ENCODE measurements at regions not wholly inside any gene's neighbourhood (a gene's known extent, or its start where the extent isn't known, plus 50 kb on each side); places are given as distances from the start of the nearest gene placed in this dataset.

DNA sequence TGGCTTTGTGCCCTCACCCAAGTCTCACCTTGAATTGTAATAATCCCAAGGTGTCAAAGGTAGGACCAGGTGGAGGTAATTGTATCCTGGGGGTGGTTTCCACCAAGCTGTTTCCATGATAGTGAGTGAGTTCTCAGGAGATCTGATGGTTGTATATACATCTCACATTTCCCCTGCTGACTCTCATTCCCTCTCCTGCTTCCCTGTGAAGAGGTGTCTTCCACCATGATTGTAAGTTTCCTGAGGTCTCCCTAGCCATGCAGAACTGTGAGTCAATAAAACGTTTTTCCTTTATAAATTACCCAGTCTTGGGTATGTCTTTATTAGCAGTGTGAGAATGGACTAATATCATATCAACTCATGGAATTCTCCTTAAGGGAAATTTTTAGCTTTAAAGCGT, 302.6 kb downstream of the LIG4 start:
- DNase-seq (ENCODE audit: low read depth), result no peak

DNA sequence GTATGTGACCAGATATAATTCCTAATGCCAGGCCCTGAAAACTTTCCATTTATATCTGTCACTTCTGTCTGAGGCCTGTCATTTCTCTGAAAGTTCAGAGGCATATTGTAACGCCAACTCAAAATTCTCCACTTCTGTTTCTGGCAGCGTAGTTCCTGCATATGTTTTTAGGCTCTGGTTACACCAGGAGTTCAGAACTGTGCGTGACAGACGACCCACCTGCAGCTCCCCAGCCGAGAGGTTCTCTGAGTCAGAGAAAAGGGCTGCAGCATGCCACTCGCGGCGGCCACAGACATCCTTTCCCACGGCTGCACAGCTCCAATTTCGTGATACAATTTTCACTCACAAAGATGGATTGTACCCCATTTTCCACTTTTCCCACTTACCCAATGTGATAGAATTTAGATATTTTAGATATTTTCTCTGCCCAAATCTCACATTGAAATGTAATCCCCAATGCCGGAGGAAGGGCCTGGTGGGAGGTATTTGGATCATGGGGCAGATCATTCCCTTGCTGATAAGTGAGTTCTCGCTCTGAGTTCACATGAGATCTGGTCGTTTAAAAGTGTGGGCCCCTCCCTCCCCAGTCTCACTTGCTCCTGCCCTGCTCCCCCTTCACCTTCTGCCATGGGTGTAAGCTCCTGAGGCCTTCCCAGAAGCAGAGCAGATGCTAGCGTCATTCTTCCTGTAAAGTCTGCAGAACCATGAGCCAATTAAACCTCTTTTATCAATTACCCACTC, 308.1 kb downstream of the LIG4 start:
- no peak for DNase-seq (ENCODE audit: low read depth)

DNA sequence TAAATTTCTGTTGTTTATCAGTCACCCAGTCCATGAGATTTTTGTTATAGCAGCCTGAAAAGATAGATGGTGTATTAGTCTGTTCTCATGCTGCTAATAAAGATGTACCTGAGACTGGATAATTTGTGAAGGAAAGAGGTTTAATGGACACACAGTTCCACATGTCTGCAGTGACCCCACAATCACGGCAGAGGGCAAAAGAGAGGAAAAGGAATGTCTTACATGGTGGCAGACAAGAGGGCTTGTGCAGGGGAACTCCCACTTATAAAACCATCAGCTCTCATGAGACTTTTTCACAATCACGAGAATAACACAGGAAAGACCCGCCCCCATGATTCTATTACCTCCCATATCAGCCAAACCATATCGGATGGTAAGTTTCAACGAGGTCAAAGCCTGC, 309.2 kb downstream of the LIG4 start:
- DNase-seq (ENCODE audit: low read depth), result no peak

DNA sequence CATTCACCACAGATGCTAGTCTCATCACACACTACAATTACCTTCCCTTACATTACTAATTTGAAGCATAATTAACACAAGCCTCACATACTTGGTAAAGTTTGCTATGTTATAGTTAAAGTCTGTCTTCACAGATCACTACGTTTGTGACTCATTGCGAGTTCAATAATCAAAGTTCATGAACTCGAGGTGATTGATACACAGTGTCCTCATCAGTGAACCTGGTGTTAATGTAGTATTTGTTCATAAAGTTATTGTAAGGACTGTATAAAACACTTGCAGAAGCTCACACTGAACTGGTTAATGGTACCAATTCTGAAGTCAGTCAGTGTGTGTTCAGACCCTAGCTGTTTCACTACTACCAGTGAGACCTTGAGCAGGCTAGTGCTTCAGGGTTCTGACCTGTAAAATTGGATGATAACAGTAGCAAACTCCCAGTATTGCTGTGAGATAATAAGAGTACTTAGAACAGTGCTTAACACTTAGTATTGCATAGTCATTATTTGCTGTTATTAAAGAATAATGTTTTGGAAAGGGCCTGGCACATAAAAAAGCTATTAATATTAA, 313.3 kb downstream of the LIG4 start:
- DNase-seq (ENCODE audit: low read depth), result no peak

DNA sequence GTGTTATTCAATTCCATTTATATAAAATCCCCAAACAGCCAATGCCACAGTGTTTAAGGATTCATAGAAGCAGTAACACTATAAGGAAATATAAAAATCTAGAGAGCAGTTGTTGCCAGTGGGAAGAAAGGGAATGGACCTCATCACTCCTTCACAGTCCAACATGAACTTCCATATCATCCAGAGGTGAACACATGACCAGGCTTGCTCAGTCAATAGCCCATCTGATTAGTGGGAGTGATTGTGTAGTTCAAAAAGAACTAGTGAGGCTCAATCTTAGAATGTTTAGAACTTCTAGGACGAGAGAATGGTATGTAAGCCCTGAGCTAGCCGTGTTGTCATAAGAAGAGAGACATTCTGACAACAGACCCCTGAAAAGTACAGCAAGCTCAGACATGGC, 314.1 kb downstream of the LIG4 start:
- DNase-seq (ENCODE audit: low read depth), result no peak

DNA sequence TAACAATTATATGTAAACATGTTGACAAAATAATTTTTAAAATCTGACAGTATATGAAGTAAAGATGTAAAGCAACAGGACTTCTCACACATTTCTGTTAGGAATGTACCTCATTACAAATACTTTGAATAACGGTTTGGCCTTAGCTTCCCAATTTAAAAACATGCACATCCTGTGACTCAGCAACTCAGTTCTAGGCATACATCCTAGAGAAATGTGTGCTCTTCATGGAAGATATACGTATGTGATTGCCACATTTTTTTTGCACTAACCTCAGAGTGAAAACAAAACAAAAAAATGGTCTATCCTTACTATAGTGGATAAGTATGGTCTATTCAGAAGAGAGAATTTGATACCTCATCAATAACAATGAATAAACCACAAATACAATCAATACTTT, 314.6 kb downstream of the LIG4 start:
- peak; percentile 17 for DNase-seq (ENCODE audit: low read depth)

DNA sequence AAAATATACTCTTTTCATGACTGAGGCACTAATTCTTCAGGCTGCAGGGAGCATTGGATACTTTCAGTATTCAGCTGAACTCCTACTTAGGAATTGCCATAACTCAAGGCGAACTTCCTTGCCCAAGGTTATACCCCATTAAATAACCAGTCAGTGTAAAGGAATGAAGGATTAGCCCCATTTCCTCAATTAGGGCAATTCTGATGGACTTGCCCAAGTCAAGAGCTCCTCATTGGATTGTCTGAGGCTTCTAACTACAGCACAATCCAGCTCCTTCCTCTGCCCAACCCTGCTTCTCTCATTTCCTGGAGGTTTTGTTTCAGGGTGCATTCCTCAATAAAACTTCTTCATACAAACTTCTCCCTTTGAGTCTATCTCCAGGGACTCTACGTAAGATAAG, 329.2 kb downstream of the LIG4 start:
- no peak for DNase-seq (ENCODE audit: low read depth)

DNA sequence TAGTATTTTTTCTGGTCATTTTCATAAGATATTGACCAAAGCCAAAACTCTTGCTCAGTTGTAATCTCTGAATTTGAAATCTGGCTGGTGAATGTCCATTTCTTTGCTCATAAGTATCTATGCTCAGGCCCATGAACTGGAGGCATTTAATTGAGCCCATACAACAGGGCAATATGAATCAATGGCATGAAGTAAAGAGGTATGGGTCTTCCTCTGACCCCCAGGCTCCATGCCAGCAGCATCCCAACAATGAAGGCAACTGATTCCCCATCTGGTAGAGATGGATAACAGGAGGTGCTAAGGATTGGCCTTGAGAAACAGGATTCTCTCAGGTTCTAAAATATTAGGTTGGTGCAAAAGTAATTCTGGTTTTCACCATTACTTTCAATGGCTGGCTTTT, 330.8 kb downstream of the LIG4 start:
- DNase-seq (ENCODE audit: low read depth), result no peak

DNA sequence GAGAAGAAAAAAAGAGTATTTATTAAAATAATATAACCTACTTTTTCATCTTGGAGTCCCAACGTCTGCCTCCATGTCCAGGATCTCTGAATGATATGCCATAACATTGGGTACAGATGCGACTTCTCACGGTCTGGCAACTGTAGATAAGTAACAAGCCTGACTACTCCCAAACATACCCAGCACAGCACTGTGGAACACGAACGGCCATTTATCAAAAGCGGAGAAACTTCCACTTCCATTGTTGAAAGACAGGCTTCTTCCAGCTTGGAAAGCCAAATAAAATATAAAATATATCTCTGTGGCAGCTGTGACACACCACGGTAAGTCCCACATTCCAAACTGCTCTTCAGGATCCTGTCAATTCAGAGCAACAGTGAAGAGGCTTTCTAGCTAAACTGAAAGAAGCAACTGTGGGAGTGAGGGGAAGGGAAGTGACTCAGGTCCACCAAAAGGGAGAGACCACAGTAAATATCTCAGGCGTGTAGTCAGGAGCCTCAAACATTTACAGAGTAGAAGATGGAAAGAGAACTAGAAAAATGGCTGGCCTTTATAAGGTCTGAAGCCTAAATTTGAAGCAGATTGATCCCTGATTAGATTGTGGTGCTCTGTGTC, 331.7 kb downstream of the LIG4 start:
- DNase-seq (ENCODE audit: low read depth), result no peak

DNA sequence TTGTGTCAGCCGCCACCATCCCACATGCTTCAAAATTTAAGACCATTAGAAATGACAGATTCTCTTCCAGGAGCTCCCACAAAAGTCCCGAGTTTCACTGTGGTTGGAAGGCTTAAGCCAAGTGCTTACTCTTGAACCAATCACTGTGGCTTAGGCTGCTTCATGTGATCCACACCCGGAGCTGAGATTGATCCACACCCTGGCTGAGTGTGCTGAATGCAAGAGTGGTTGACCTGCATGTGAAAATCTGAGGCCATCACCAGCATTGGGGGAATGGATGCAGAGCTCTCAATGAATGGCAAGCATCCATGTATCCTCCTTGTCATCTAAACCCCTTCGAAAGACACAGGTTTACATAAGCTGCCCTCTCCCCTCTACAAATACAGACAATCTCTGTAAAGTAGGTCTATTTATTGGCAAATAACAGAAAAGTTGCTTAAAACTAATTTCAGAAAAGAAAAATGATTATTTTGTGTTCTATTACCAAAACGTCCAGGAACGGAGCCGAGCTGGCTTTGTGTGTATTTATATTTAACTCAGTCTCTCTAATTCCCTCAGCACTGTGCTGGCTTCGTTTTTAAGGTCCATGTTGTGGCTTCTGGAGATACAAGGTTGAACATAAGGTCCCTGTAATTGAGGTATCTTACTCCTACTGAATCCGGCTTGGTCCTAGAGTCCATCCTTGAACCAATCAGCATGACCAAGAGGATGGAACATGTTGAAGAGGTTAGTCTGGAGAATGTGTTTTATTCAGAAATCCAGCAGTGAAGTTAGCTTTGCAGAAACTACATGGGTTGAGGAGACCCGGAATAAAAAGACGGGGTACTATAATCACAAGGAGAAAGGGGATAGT, 332.4 kb downstream of the LIG4 start:
- no peak for DNase-seq (ENCODE audit: low read depth)

DNA sequence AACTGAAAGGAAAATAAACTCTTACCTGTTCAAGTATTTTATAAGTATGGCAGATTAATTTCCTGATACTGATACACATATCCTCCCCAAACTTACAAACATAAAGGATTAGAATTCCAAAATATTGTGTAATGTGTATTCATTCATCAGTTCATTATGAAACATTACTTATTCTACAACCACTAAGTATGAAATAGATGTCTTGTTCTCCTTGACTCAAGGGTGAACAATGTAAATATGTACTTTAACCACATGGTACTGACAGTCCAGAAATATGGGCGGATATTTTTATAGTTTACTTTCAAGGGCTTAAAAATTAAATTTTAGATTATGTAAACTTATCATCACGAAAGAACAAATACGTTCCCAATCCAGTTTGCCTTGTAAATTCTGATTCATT, 334.0 kb downstream of the LIG4 start:
- no peak for DNase-seq (ENCODE audit: low read depth)

DNA sequence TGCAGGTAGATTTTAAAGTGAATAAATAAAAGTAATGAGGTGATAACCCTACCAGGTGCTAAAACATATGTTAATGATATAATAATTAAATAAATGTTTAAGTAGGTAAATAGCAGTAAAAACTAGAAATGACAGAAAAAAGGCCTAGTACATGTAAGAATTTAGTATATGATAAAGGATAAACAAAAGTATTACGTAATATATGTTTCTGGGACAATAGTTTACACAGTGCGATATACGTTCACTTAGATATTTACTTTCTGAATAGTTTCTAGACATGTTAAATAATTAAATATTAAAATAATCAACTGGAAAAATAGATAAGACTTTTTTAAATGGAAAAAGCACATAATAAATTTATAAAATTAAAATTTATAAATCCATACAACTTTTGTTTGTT, 340.9 kb downstream of the LIG4 start:
- no peak for DNase-seq (ENCODE audit: low read depth)

DNA sequence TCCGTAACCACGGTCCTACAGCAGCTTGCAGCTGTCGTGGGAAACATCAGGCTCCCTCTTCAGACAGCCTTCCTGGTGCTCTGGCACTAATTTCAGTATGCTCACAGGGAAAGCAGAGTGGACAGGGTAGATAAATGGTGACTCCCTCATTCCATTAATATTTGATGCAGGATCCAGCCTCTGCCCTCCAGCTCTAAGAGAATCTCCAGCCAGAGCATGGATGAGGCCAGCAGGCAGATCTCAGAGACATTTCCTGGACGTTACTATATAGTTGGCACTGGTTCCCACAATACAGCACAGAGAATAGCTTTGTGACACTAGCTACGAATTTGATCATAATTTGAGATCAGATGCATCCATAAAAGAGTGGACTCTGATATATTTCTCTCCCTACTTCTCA, 341.4 kb downstream of the LIG4 start:
- no peak for DNase-seq (ENCODE audit: low read depth)

DNA sequence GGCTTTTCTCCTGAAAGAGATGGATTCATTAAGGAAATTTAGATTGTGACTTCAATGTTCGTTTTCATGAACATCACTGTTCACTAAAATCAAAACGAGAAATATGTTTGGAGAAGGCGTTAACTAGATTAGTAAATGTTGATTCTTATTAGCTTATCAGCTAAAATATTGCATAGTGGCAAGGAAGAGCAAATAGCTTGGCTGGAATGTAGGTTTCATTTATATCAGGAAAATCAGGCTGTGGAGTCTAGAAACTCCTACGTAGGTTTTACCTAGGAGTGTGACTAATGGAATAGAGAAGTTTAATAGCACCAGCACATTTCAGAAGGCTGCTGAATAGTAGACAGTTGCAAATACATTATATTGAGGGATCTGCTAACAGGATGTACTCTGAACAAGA, 344.9 kb downstream of the LIG4 start:
- no peak for DNase-seq (ENCODE audit: low read depth)

DNA sequence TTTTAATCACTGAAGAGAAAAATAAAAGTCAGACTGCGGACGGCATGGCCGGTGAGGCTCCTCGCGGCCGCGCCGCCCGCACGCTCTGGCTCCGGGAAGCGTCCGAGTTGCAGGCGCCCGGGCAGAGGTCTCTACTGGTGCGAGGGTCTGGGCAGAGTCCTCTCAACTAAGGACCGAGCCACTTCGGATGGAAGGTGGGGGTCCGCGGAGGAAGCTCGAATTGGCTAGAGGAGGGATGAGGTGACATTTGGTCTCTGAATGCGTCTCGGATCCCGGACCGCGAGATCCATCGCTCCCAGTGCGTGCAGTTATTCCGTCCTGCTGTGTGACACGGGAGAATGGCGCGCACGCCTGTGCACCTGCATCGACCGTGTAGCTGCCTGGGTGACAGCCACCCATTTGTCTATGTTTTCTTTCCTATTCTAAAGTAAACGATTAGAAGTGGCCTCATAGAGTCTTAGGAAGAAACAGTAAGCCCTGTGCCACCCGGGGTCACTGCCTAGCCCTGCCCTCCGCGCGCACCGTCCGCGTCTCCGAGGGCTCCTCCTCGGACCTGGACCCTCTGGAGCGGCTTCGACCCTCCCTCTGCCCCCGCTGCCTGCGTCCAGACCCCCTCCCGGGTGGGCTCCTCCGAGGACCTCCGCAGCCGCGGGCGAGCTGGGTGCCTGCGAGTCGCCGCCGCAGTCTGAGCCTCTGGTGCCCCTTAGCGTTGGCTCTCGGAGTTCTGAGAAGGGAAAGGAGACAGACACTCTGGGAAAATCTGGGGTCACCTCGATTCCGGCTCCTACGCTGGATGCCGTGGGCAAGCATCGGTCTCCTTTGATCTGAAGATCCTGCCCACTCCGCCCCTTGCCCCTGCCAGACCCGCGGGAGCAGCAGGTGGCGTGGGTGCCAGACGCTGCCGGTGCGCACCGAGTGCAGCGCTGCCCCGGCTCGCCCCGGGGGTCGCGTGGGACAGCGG, 347.4 kb downstream of the LIG4 start:
- no peak for DNase-seq (ENCODE audit: low read depth)

DNA sequence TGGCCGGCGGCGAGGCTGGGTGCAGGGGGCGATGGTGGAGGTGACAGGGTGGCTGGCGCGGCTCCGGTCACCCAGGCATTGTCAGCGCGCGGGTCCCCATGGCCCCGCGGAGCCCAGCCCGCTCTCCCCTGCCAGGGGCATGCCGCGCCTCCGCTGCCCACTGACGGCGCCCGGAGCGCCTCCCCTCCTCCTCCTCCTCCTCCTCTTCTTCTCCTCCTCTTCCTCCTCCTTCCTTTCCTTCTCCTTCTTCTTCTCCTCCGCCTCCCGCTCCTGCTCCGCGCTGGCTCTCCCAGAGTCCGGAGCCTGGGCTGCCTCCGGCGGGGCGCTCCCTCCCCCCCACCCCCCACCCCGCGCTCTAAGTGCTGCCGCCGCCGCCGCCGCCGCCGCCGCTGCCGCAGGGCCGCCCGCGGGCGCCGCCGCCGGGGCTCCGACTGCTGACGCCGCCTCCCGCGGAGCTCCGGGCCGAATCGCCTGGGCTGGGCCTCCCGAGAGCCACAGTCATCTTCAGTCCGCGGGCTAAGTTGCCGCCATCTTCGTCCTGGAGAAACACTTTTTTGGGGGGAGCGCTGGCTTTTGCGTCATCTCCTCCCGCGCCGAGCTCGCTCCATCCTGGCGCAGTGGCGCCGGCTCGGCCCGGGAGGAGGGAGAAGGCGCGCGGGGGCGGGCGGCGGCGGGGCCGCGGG, 348.3 kb downstream of the LIG4 start:
- no peak for DNase-seq (ENCODE audit: low read depth)

DNA sequence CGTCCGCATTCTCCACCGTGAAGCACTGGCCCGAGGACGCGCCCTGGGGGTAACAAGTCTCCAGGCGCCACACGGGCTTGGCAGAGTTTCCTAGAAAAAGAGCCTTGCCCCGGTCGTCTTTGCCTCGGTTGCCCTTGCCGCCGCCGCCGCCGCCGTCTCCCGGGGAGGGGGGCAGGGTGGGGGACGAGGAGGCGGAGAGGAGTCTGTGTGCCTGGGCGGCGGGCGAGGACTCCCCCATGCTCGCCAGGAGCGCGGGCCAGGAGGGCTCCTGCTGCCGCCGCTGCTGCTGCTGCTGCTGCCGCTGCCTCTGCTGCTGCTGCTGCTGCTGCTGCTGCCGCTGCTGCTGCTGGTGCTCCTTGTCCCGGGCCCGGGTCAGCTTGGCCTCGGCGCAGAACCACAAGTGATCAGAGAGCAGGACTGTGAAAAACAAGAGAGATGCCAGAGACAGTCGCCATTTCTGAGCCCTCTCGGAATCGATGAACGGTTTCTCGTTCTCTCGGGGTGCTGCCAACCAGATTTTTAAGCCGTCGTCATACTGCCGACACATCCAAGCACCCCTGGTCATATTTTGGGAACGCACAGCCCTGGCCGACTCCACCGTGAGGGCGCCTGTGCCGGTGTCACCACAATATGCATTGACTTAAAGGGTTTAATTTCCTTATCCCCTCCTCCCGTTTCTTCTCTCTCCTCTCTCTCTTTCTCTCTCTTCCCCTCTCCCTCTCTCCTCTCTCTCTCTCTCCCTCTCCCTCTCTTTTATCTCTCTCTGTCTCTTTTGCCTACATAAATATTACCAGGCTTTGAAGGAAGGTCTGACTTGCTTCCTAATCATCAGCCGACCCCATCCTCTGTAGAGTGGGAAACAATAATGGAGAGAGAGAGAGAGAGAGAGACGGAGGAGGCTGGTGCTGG, 349.1 kb downstream of the LIG4 start:
- DNase-seq (ENCODE audit: low read depth), result no peak

DNA sequence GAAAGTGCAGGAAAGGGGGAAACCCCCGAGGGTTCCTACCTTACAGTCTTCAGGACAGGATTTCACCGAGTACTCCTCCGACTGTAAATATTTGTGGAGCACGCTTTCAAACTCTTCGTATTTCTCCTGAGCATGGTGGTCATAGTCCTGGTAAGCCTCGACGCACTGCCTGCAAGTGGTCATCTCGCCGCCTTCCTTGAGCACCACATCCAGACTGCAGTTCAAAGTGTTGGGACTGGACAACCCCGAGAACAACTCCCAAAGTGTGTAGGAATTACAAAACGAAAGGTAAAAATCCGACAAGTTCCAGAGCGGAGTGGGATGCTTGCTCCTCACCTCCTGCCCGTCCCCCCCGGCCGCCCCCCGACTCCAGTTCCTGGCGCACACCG, 349.7 kb downstream of the LIG4 start:
- DNase-seq (ENCODE audit: low read depth), result no peak

DNA sequence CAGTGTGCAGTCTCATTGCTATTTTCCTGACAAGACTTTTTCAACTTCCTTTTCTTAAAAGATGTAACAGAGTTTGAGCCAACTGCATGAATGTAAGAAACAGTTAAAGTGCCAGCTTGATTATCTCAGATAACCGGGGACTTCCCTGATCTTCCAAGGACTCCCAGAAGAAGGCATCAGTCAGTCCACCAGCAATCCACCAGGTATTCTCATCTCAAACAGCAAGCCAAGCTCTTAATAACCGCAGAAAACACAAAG, 350.1 kb downstream of the LIG4 start:
- no peak for DNase-seq (ENCODE audit: low read depth)

DNA sequence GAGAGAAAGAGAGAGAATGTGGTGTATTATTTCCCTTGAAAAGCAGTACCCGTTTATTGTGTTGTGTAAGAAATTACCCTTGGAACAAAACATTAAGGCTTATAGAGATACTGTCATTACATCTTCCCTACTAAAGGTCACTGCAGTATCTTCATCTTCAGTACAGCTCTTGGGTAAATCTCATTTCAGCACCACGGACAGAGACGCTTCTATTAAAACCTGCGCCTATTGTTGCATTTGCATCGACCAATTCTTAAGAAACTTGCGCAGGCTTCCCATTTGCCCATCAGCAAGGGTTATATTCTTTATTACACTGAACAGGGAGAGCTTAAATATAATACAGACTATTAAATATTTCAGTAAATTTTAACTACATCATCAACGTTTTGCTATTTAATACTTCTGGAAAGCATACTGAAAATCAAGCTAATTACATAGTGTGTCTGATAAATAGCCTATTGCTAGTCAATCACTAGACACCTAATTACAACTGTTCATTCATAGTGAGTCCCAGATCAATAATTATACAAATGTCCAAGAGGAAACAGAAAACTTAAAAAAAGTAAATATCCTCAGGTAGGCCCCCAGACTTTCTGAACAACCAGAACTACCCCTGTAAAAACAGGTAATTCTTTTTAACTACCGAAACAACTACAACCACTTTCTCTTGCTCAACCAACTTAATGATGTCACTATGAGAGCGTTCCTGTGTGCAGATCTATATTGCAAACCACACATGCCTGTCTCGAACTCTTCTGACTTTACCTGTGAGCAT, 350.6 kb downstream of the LIG4 start:
- DNase-seq (ENCODE audit: low read depth), result no peak

Measured in HS-27A (cell line).